Endothelial cell of umbilical vein (primary cell): ENCODE measurements at regions not wholly inside any gene's neighbourhood (a gene's known extent, or its start where the extent isn't known, plus 50 kb on each side); places are given as distances from the start of the nearest gene placed in this dataset.

Experiments used
- BruUV-seq: library from RNA; stranded (reverse); fragments of 400-500 nt; replicated peaks from 2 replicates; lab custom pipeline; 2021; lab: Mats Ljungman, UMichigan
- CTCF ChIA-PET: fragments of 300-600, 350-600 bp; sonication (Branson Sonifier 250); formaldehyde crosslinking; loops from one replicate; lab custom pipeline; 2021; ENCODE audit warnings: antibody characterized with exemption, inconsistent platforms; lab: Charles Lee
- POLR2A ChIA-PET: fragments of 300-600, 350-600 bp; sonication (Branson Sonifier 250); formaldehyde crosslinking; loops from one replicate; lab custom pipeline; 2021; ENCODE audit warnings: antibody characterized with exemption, inconsistent platforms; lab: Charles Lee
- DNase-seq: peaks from one replicate; pipeline ENCODE4 v3.0.0-alpha.2; 2011; ENCODE audit warnings: low read depth, low spot score
- FAIRE-seq: peaks from 2 replicates; lab custom pipeline; 2011; peaks lifted over from hg19 to GRCh38; lab: Jason Lieb, UNC
- H2AFZ ChIP-seq: 2 replicates; pipeline ENCODE4 v1.6.0; 2012; ENCODE audit warnings: low read depth, low read length, control low read depth, inconsistent platforms
- H3K27ac ChIP-seq: 2 replicates; pipeline ENCODE4 v1.5.1; 2011; ENCODE audit warnings: low read depth, mild to moderate bottlenecking, control low read depth, low read length, moderate library complexity; ENCODE audit not compliant: insufficient read depth
- H3K27me3 ChIP-seq, 2 experiments: 2 replicates each; pipeline versions ENCODE4 v1.6.0 to v1.6.1; 2011; ENCODE audit warnings: low read length in 2 of 2, mixed read lengths in 1 of 2; ENCODE audit not compliant: control insufficient read depth in 2 of 2, insufficient read depth in 2 of 2
- H3K36me3 ChIP-seq, 2 experiments: 2 replicates in 1 of 2; 3 replicates in 1 of 2; pipeline ENCODE4 v1.5.1; 2011; ENCODE audit warnings: low read length in 2 of 2, mild to moderate bottlenecking in 1 of 2, moderate library complexity in 1 of 2; ENCODE audit not compliant: control insufficient read depth in 2 of 2, insufficient read depth in 2 of 2; ENCODE audit errors: extremely low read depth in 1 of 2
- H3K4me1 ChIP-seq: 3 replicates; pipeline ENCODE4 v1.5.1; 2011; ENCODE audit warnings: mild to moderate bottlenecking, low read length; ENCODE audit not compliant: control insufficient read depth, insufficient read depth; ENCODE audit errors: extremely low read depth
- H3K4me2 ChIP-seq: 2 replicates; pipeline ENCODE4 v1.6.1; 2011; ENCODE audit warnings: low read length, control low read depth, mixed read lengths; ENCODE audit not compliant: insufficient read depth
- H3K4me3 ChIP-seq, 3 experiments: fragments of 200-600 bp in 1 of 3; sonication (generic), shearing (Covaris generic) in 1 of 3; replicated peaks in 1 of 3; 2 replicates each; pipeline ENCODE4 v1.5.1; 2011 to 2016; ENCODE audit warnings: control low read depth in 3 of 3, low read length in 3 of 3, mild to moderate bottlenecking in 2 of 3, inconsistent platforms in 1 of 3, low read depth in 1 of 3, moderate library complexity in 1 of 3; ENCODE audit not compliant: insufficient read depth in 1 of 3
- H3K79me2 ChIP-seq: 2 replicates; pipeline ENCODE4 v1.6.0; 2012; ENCODE audit warnings: low read length, inconsistent platforms; ENCODE audit not compliant: control insufficient read depth, insufficient read depth
- H3K9ac ChIP-seq: replicated peaks from 2 replicates; pipeline ENCODE3; 2011; ENCODE audit warnings: low read length, control low read depth; ENCODE audit not compliant: insufficient read depth; ENCODE audit errors: extremely low read depth
- H3K9me1 ChIP-seq: replicated peaks from 3 replicates; pipeline ENCODE4 v1.6.0; 2011; ENCODE audit warnings: mild to moderate bottlenecking, low read length; ENCODE audit not compliant: control insufficient read depth, insufficient read depth; ENCODE audit errors: extremely low read depth
- H3K9me3 ChIP-seq: replicated peaks from 2 replicates; pipeline ENCODE4 v1.5.1; 2012; ENCODE audit warnings: low read length, inconsistent platforms; ENCODE audit not compliant: control insufficient read depth, insufficient read depth
- H4K20me1 ChIP-seq: replicated peaks from 2 replicates; pipeline ENCODE3; 2011; ENCODE audit warnings: mild to moderate bottlenecking, low read length; ENCODE audit not compliant: control insufficient read depth, insufficient read depth; ENCODE audit errors: extremely low read depth
- CTCF ChIP-seq, 2 donors: IDR thresholded peaks; 1 replicate in 1 of 2; 2 replicates in 1 of 2; pipeline ENCODE4 v1.5.1; 2011; ENCODE audit warnings: low read length in 2 of 2, mild to moderate bottlenecking in 2 of 2, moderate library complexity in 2 of 2, control low read depth in 1 of 2, inconsistent platforms in 1 of 2, low read depth in 1 of 2; ENCODE audit not compliant: insufficient read depth in 1 of 2; ENCODE audit errors: extremely low read depth in 1 of 2
- EZH2 ChIP-seq: IDR thresholded peaks from 2 replicates; pipeline ENCODE4 v1.6.1; 2012; ENCODE audit warnings: borderline replicate concordance, low read depth, mild to moderate bottlenecking, moderate library complexity, low read length, inconsistent platforms; ENCODE audit not compliant: severe bottlenecking
- FOS ChIP-seq: IDR thresholded peaks from 2 replicates; pipeline ENCODE4 v1.6.1; 2011; ENCODE audit warnings: mild to moderate bottlenecking, low read length, moderate library complexity, borderline replicate concordance; ENCODE audit not compliant: insufficient read depth
- GATA2 ChIP-seq: IDR thresholded peaks from 2 replicates; pipeline ENCODE4 v1.7.0; 2011; ENCODE audit warnings: low read depth, mild to moderate bottlenecking, moderate library complexity, mixed read lengths, low read length; ENCODE audit not compliant: insufficient read length, insufficient read depth
- JUN ChIP-seq: IDR thresholded peaks from 2 replicates; pipeline ENCODE4 v1.6.1; 2011; ENCODE audit warnings: borderline replicate concordance, low read depth; ENCODE audit not compliant: insufficient read length, insufficient read depth
- MAX ChIP-seq: IDR thresholded peaks from 2 replicates; pipeline ENCODE4 v1.6.1; 2011; ENCODE audit not compliant: insufficient read depth, insufficient read length
- MYC ChIP-seq: IDR thresholded peaks from one replicate; pipeline ENCODE4 v1.6.1; 2011; ENCODE audit warnings: mild to moderate bottlenecking, low read depth, low read length
- POLR2A ChIP-seq: IDR thresholded peaks from 2 replicates; pipeline ENCODE4 v1.6.1; 2012; ENCODE audit warnings: low read depth, mild to moderate bottlenecking, control low read depth, low read length
- POLR2AphosphoS5 ChIP-seq: IDR thresholded peaks from 2 replicates; pipeline ENCODE4 v1.6.1; 2012; ENCODE audit warnings: low read depth, mild to moderate bottlenecking, control low read depth, low read length, moderate library complexity; ENCODE audit not compliant: insufficient read depth
- dilution Hi-C: fragments of 300-500 bp; cut with MboI; formaldehyde crosslinking; loops from one replicate; pipeline ENCODE4 v1.15.0; 2019; ENCODE audit warnings: low sequenced_read_pairs; ENCODE audit not compliant: extremely low pct_ligation_motif_present
- intact Hi-C: fragments of 100-400 bp; cut with micrococcal nuclease; formaldehyde crosslinking; loops from one replicate; pipeline ENCODE4 v1.10.0; 2022

GRCh38 chr12:30422844-30423243, 272.8 kb downstream of the IPO8 start:
- POLR2A ChIA-PET = no interaction called here
- H3K27ac ChIP-seq = no peak overlapping the region
- no peaks in the 10 kb centered on the region for H3K36me3 ChIP-seq
- no peak overlapping the region for H3K4me2 ChIP-seq
- H4K20me1 ChIP-seq = no peaks in the 10 kb centered on the region
- intact Hi-C loops (no loop called here), dilution Hi-C loops (no loop called here)
- no peaks in the 10 kb centered on the region for H3K9me3 ChIP-seq
- H3K4me1 ChIP-seq = peaks cover 5% of the 10 kb centered on the region
- CTCF ChIA-PET = no interaction called here
- FAIRE-seq = no peak
- no peaks in the 10 kb centered on the region for H3K79me2 ChIP-seq
- H3K9me1 ChIP-seq = no peaks in the 10 kb centered on the region
- TF ChIP-seq POLR2AphosphoS5 (no peak), MYC (no peak), POLR2A (no peak), GATA2 (no peak), MAX (no peak), EZH2 (no peak), CTCF (IDR thresholded peaks at IDR 0.05; ENCODE audit: extremely low read depth in 1 of 2, insufficient read depth in 1 of 2, low read depth in 1 of 2, low read length in 2 of 2) (no peak), FOS (no peak), JUN (no peak)
- H3K4me3 ChIP-seq = no peak overlapping the region
- no peak for DNase-seq
- no peak overlapping the region for H3K9ac ChIP-seq
- no TSS peak for BruUV-seq
- no peak overlapping the region for H2AFZ ChIP-seq
- peaks cover 0 to 3% of the 10 kb centered on the region in 2 experiments for H3K27me3 ChIP-seq
